OCI-LY1 (cell line): ENCODE measurements at regions not wholly inside any gene's neighbourhood (a gene's known extent, or its start where the extent isn't known, plus 50 kb on each side); places are given as distances from the start of the nearest gene placed in this dataset.

Source experiments
- EZH2 ChIP-seq: fragments of 200-600 bp; sonication (generic), shearing (Covaris generic); IDR thresholded peaks from 2 replicates; pipeline ENCODE4 v1.8.0; 2017; ENCODE audit warnings: borderline replicate concordance, mixed run types, mild to moderate bottlenecking, antibody characterized with exemption, low read length, moderate library complexity, mixed read lengths
- TF ChIP-seq, protein P1 (sequence below): fragments of 200-600 bp; sonication (generic), shearing (Covaris generic); IDR thresholded peaks from 2 replicates; pipeline ENCODE4 v1.5.1; 2017; ENCODE audit warnings: mild to moderate bottlenecking, antibody characterized with exemption, low read length, moderate library complexity, mixed read lengths

DNA sequence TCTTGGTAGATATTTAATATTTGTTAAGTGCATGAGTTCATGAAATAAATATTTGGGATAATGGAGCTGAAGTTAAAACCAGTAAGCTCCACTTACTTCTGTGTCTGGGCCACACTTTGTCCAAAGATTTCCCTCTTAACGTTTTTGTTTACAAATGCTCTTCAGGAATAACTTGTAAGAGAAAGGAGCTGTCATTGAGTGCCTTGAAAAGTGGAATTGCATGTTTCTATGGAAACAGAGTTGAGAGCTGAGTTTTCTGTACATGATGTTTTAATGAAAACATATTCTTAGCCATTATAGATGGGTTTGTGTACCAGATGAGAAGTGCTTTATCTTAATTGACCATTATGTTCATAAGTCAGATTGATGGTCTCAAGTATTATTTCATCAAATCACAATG is 1045.4 kb upstream of the EEF2KMT start:
- TF ChIP-seq, protein P1, sequence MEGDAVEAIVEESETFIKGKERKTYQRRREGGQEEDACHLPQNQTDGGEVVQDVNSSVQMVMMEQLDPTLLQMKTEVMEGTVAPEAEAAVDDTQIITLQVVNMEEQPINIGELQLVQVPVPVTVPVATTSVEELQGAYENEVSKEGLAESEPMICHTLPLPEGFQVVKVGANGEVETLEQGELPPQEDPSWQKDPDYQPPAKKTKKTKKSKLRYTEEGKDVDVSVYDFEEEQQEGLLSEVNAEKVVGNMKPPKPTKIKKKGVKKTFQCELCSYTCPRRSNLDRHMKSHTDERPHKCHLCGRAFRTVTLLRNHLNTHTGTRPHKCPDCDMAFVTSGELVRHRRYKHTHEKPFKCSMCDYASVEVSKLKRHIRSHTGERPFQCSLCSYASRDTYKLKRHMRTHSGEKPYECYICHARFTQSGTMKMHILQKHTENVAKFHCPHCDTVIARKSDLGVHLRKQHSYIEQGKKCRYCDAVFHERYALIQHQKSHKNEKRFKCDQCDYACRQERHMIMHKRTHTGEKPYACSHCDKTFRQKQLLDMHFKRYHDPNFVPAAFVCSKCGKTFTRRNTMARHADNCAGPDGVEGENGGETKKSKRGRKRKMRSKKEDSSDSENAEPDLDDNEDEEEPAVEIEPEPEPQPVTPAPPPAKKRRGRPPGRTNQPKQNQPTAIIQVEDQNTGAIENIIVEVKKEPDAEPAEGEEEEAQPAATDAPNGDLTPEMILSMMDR, result no peak
- no peak for TF ChIP-seq EZH2
